ENCODE measurements at regions not wholly inside any gene's neighbourhood (a gene's known extent, or its start where the extent isn't known, plus 50 kb on each side); places are given as distances from the start of the nearest gene placed in this dataset.

GRCh38 chr2:208939852-208940251, 484.0 kb upstream of the MAP2 start:
- TF ChIP-seq ZNF384 (IDR thresholded peaks at IDR 0.05) (no peak), ARNT (IDR thresholded peaks at IDR 0.05) (no peak), SP1 (IDR thresholded peaks at IDR 0.05) (no peak), FOXM1 (IDR thresholded peaks at IDR 0.05; ENCODE audit: borderline replicate concordance) (no peak), ELF4 (IDR thresholded peaks at IDR 0.05) (no peak), FOXA1 (IDR thresholded peaks at IDR 0.05) (no peak), FOXK2 (IDR thresholded peaks at IDR 0.05) (no peak), TARDBP (IDR thresholded peaks at IDR 0.05) (no peak), SUZ12 (IDR thresholded peaks at IDR 0.05) (no peak)
- TF ChIP-seq, protein P1, sequence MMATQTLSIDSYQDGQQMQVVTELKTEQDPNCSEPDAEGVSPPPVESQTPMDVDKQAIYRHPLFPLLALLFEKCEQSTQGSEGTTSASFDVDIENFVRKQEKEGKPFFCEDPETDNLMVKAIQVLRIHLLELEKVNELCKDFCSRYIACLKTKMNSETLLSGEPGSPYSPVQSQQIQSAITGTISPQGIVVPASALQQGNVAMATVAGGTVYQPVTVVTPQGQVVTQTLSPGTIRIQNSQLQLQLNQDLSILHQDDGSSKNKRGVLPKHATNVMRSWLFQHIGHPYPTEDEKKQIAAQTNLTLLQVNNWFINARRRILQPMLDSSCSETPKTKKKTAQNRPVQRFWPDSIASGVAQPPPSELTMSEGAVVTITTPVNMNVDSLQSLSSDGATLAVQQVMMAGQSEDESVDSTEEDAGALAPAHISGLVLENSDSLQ (IDR thresholded peaks at IDR 0.05), result no peak
